DOHH2 (cell line): ENCODE measurements at regions not wholly inside any gene's neighbourhood (a gene's known extent, or its start where the extent isn't known, plus 50 kb on each side); places are given as distances from the start of the nearest gene placed in this dataset.

Experiments used
- CTCF ChIP-seq: fragments of 200-600 bp; sonication (generic); IDR thresholded peaks from one replicate; pipeline ENCODE4 v1.5.1; 2014; ENCODE audit warnings: antibody characterized with exemption, mild to moderate bottlenecking, low read depth, low read length; ENCODE audit not compliant: poor library complexity, severe bottlenecking
- EZH2phosphoT487 ChIP-seq: fragments of 200-600 bp; sonication (generic); IDR thresholded peaks from 2 replicates; pipeline ENCODE4 v1.6.1; 2017; ENCODE audit warnings: borderline replicate concordance, mild to moderate bottlenecking, antibody characterized with exemption, low read length, moderate library complexity, mixed read lengths

- TF ChIP-seq CTCF (no peak), EZH2phosphoT487 (no peak)
Measured at GRCh38 chr9:90469435-90469834, 173.2 kb downstream of the DIRAS2 start.
